Neural cell (in vitro differentiated cells): ENCODE measurements at regions not wholly inside any gene's neighbourhood (a gene's known extent, or its start where the extent isn't known, plus 50 kb on each side); places are given as distances from the start of the nearest gene placed in this dataset.

Experiments
- H2AFZ ChIP-seq: fragments of 200-600, 300-800 bp; sonication (generic), shearing (Covaris generic); 2 replicates; pipeline ENCODE4 v1.6.0; 2014; ENCODE audit warnings: low read depth, mild to moderate bottlenecking, antibody characterized with exemption, low read length, moderate library complexity
- H3F3A ChIP-seq: fragments of 200-600 bp; shearing (Covaris generic); 2 replicates; pipeline ENCODE4 v1.6.1; 2016; ENCODE audit warnings: mild to moderate bottlenecking, moderate library complexity, mixed read lengths, antibody characterized with exemption, low read length; ENCODE audit not compliant: insufficient read depth, poor library complexity, severe bottlenecking
- H3K27ac ChIP-seq: fragments of 200-600, 300-800 bp; sonication (generic), shearing (Covaris generic); 2 replicates; pipeline ENCODE4 v1.5.1; 2014; ENCODE audit warnings: mild to moderate bottlenecking, low read length, moderate library complexity
- H3K27me3 ChIP-seq: fragments of 300-800, 200-600 bp; sonication (generic), shearing (Covaris generic); 2 replicates; pipeline ENCODE4 v1.6.0; 2014; ENCODE audit warnings: mild to moderate bottlenecking, low read depth, low read length, moderate library complexity; ENCODE audit not compliant: insufficient read depth
- H3K36me3 ChIP-seq: fragments of 300-800, 200-600 bp; sonication (generic), shearing (Covaris generic); 2 replicates; pipeline ENCODE4 v1.5.1; 2014; ENCODE audit warnings: mild to moderate bottlenecking, antibody characterized with exemption, low read length, moderate library complexity; ENCODE audit not compliant: insufficient read depth
- H3K4me2 ChIP-seq: fragments of 300-800, 200-600 bp; sonication (generic), shearing (Covaris generic); 2 replicates; pipeline ENCODE4 v1.6.0; 2014; ENCODE audit warnings: mild to moderate bottlenecking, low read length
- H3K4me3 ChIP-seq: fragments of 300-800, 200-600 bp; sonication (generic), shearing (Covaris generic); 2 replicates; pipeline ENCODE4 v1.5.1; 2014; ENCODE audit warnings: mild to moderate bottlenecking, low read length, moderate library complexity
- H3K79me2 ChIP-seq: fragments of 200-600 bp; shearing (Covaris generic); replicated peaks from 2 replicates; pipeline ENCODE4 v1.6.0; 2014; ENCODE audit warnings: mild to moderate bottlenecking, low read length, moderate library complexity; ENCODE audit not compliant: insufficient read depth
- H3K9ac ChIP-seq: fragments of 300-800, 200-600 bp; sonication (generic), shearing (Covaris generic); 2 replicates; pipeline ENCODE4 v1.6.1; 2016; ENCODE audit warnings: mild to moderate bottlenecking, low read length, mixed read lengths
- H3K9me2 ChIP-seq: fragments of 200-600 bp; shearing (Covaris generic); 2 replicates; pipeline ENCODE4 v1.6.1; 2016; ENCODE audit warnings: mild to moderate bottlenecking, low read length, mixed read lengths; ENCODE audit not compliant: insufficient read depth
- H3K9me3 ChIP-seq: fragments of 200-600, 300-800 bp; sonication (generic), shearing (Covaris generic); 2 replicates; pipeline ENCODE4 v1.6.1; 2016; ENCODE audit warnings: mild to moderate bottlenecking, mixed run types, low read length, moderate library complexity, mixed read lengths
- H4K20me1 ChIP-seq: fragments of 200-600 bp; shearing (Covaris generic); 2 replicates; pipeline ENCODE4 v1.6.1; 2016; ENCODE audit warnings: mild to moderate bottlenecking, mixed run types; ENCODE audit not compliant: insufficient read depth
- EP300 ChIP-seq: fragments of 450-650 bp; conservative IDR thresholded peaks from 2 replicates; pipeline ENCODE4 v1.6.1; 2014; ENCODE audit warnings: antibody characterized with exemption, mild to moderate bottlenecking, moderate library complexity; ENCODE audit not compliant: poor library complexity, severe bottlenecking
- EZH2 ChIP-seq: fragments of 200-600, 300-800 bp; shearing (Covaris generic), sonication (generic); IDR thresholded peaks from 2 replicates; pipeline ENCODE4 v1.6.1; 2014; ENCODE audit warnings: antibody characterized with exemption, low read length, borderline replicate concordance, mild to moderate bottlenecking; ENCODE audit not compliant: insufficient read depth, poor library complexity, severe bottlenecking
- MXI1 ChIP-seq: fragments of 450-650 bp; conservative IDR thresholded peaks from 2 replicates; pipeline ENCODE4 v1.6.1; 2014; ENCODE audit warnings: antibody characterized with exemption, mild to moderate bottlenecking; ENCODE audit not compliant: poor library complexity, severe bottlenecking
- POLR2AphosphoS5 ChIP-seq: IDR thresholded peaks from 2 replicates; pipeline ENCODE4 v1.6.1; 2012
- RAD21 ChIP-seq: fragments of 450-650 bp; conservative IDR thresholded peaks from 2 replicates; pipeline ENCODE4 v1.6.1; 2014; ENCODE audit warnings: antibody characterized with exemption, mild to moderate bottlenecking, moderate library complexity
- REST ChIP-seq: IDR thresholded peaks from 2 replicates; pipeline ENCODE4 v1.6.1; 2012; ENCODE audit warnings: borderline replicate concordance
- SMC3 ChIP-seq: fragments of 450-650 bp; conservative IDR thresholded peaks from 2 replicates; pipeline ENCODE4 v1.6.1; 2014; ENCODE audit warnings: antibody characterized with exemption, mild to moderate bottlenecking, moderate library complexity; ENCODE audit not compliant: poor library complexity
- TAF1 ChIP-seq: IDR thresholded peaks from 2 replicates; pipeline ENCODE4 v1.6.1; 2012; ENCODE audit warnings: low read depth
- TF ChIP-seq, protein P1 (sequence below): fragments of 450-650 bp; IDR thresholded peaks from 2 replicates; pipeline ENCODE4 v1.5.1; 2014; ENCODE audit warnings: antibody characterized with exemption, mild to moderate bottlenecking, moderate library complexity; ENCODE audit not compliant: poor library complexity, severe bottlenecking

DNA sequence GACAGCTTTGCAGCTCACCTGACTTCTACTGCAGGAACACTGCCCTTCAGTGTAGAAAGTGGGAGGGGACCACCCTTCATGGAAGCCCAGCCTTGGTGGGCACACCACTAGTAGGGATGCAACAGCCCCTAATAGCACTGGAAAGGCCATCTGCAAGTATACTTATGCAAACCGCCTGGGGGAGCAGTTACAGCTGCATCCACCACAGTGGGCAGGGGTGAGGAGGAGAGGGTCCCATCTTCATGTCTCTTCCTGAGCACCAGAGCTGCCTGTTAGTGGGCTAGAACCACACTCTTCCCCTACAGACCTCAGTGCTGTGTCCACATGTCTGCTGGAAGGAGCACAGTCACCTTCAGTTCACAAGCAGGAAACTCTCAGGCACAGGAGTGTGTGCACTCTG, 66.2 kb upstream of the LHX8 start:
- H3K36me3 ChIP-seq: no peaks in the 10 kb centered on the region
- no peaks in the 10 kb centered on the region for H3K9me2 ChIP-seq
- H3K9ac ChIP-seq: no peak overlapping the region
- TF ChIP-seq MXI1 (no peak), TAF1 (no peak), POLR2AphosphoS5 (no peak), EZH2 (no peak), SMC3 (no peak), REST (no peak), RAD21 (no peak), EP300 (no peak)
- TF ChIP-seq, protein P1, sequence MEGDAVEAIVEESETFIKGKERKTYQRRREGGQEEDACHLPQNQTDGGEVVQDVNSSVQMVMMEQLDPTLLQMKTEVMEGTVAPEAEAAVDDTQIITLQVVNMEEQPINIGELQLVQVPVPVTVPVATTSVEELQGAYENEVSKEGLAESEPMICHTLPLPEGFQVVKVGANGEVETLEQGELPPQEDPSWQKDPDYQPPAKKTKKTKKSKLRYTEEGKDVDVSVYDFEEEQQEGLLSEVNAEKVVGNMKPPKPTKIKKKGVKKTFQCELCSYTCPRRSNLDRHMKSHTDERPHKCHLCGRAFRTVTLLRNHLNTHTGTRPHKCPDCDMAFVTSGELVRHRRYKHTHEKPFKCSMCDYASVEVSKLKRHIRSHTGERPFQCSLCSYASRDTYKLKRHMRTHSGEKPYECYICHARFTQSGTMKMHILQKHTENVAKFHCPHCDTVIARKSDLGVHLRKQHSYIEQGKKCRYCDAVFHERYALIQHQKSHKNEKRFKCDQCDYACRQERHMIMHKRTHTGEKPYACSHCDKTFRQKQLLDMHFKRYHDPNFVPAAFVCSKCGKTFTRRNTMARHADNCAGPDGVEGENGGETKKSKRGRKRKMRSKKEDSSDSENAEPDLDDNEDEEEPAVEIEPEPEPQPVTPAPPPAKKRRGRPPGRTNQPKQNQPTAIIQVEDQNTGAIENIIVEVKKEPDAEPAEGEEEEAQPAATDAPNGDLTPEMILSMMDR: no peak
- H3K27me3 ChIP-seq: no peaks in the 10 kb centered on the region
- H3F3A ChIP-seq: no peaks in the 10 kb centered on the region
- H4K20me1 ChIP-seq: no peaks in the 10 kb centered on the region
- no peak overlapping the region for H2AFZ ChIP-seq
- no peaks in the 10 kb centered on the region for H3K79me2 ChIP-seq
- H3K9me3 ChIP-seq: no peaks in the 10 kb centered on the region
- no peak overlapping the region for H3K4me2 ChIP-seq
- no peak overlapping the region for H3K4me3 ChIP-seq
- H3K27ac ChIP-seq: no peak overlapping the region

DNA sequence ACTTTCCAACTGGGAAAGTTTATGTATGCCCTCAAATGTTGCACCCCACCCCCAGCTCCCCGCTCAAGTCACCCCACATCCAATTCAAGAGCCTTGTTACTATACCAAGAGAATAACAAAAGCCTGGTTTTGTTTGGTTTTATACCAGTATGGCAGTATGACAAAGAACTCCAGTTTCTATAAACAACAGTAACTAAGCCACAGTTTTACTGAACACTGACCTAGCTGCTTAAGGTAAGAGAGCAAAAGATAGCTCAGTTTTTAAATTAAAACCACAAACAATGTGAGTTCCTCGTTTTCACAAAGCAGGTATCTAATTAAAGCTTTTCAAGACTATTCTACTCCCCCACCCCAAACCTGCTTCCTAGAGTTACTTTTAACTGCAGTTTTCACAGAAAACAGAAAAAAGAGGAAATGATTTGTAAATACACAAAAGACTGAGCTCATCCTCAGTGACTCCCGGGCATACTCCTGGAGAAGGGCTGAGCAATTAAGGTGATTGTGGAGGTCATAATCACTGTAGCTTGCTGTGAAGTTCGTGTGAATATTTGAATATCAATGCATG, 59.3 kb upstream of the LHX8 start:
- Histone ChIP-seq H3K27ac (no peak overlapping the region), H4K20me1 (no peaks in the 10 kb centered on the region), H3K4me3 (no peak overlapping the region), H3F3A (no peaks in the 10 kb centered on the region), H3K27me3 (no peaks in the 10 kb centered on the region), H3K9me2 (no peaks in the 10 kb centered on the region), H3K9ac (no peak overlapping the region), H3K79me2 (no peaks in the 10 kb centered on the region), H3K9me3 (no peaks in the 10 kb centered on the region), H2AFZ (no peak overlapping the region), H3K4me2 (no peak overlapping the region), H3K36me3 (no peaks in the 10 kb centered on the region)
- no peak for TF ChIP-seq EP300
- no peak for TF ChIP-seq MXI1
- TF ChIP-seq REST: no peak
- TF ChIP-seq, protein P1: no peak
- no peak for TF ChIP-seq EZH2
- TF ChIP-seq POLR2AphosphoS5: no peak
- no peak for TF ChIP-seq SMC3
- TF ChIP-seq TAF1: no peak
- TF ChIP-seq RAD21: no peak
